ENCODE measurements at regions not wholly inside any gene's neighbourhood (a gene's known extent, or its start where the extent isn't known, plus 50 kb on each side); places are given as distances from the start of the nearest gene placed in this dataset.
A peak's percentile ranks its signal among the peaks of the same experiment; 100 is the strongest.

- Histone ChIP-seq H3K27me3 (no peaks in the 10 kb centered on the region), H3K36me3 (no peaks in the 10 kb centered on the region), H3K4me3 (ENCODE audit: low read depth, low read length) (no peak overlapping the region), H3K4me1 (no peaks in the 10 kb centered on the region; the same call in 1 of the 2 replicates), H3K9me3 (no peaks in the 10 kb centered on the region)
- TF ChIP-seq, protein P1, sequence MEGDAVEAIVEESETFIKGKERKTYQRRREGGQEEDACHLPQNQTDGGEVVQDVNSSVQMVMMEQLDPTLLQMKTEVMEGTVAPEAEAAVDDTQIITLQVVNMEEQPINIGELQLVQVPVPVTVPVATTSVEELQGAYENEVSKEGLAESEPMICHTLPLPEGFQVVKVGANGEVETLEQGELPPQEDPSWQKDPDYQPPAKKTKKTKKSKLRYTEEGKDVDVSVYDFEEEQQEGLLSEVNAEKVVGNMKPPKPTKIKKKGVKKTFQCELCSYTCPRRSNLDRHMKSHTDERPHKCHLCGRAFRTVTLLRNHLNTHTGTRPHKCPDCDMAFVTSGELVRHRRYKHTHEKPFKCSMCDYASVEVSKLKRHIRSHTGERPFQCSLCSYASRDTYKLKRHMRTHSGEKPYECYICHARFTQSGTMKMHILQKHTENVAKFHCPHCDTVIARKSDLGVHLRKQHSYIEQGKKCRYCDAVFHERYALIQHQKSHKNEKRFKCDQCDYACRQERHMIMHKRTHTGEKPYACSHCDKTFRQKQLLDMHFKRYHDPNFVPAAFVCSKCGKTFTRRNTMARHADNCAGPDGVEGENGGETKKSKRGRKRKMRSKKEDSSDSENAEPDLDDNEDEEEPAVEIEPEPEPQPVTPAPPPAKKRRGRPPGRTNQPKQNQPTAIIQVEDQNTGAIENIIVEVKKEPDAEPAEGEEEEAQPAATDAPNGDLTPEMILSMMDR (IDR thresholded peaks at IDR 0.05; ENCODE audit: low read depth, low read length): no peak
- DNase-seq: no peak
Observed at GRCh38 chr12:92573104-92573503, 129.7 kb upstream of the PLEKHG7 start.

DNA sequence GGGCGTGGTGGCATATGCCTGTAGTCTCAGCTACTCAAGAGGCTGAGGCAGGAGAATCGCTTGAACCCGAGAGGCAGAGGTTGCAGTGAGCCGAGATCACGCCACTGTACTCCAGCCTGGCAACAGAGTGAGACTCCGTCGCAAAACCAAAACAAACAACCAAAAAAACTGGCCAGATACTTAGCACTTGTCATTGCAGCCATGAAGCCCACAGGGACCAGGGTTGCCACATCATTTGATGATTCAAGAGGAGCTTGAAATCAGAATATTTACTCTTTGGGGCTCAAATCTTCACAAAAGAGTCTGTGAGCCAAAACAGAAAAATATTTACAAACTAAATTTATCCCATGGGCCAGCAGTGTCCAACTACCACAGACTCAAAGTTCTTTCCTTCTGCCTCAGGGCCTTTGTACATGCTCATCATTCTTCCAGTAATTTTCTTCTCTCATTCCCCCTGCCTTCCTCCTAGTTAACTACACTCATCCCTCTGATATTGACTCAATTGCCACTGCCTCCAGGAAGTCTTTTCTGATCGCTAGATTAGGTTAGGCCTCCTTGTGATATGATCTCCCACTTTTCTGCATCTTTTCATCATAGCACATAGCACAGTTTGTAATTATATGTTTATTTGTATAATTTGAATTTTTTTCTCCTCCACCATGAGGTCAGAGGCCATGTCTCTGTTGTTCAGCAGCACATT lies 130.8 kb upstream of the PLEKHG7 start:
- no peaks in the 10 kb centered on the region for H3K36me3 ChIP-seq
- H3K9me3 ChIP-seq: no peaks in the 10 kb centered on the region
- no peaks in the 10 kb centered on the region; the same call in 1 of the 2 replicates for H3K4me1 ChIP-seq
- H3K4me3 ChIP-seq (ENCODE audit: low read depth, low read length): no peak overlapping the region
- no peaks in the 10 kb centered on the region for H3K27me3 ChIP-seq
- DNase-seq: no peak
- TF ChIP-seq, protein P1 (IDR thresholded peaks at IDR 0.05; ENCODE audit: low read depth, low read length): no peak

- Histone ChIP-seq H3K9me3 (no peaks in the 10 kb centered on the region), H3K4me3 (ENCODE audit: low read depth, low read length) (no peak overlapping the region), H3K4me1 (no peaks in the 10 kb centered on the region; the same call in 1 of the 2 replicates), H3K27me3 (no peaks in the 10 kb centered on the region), H3K36me3 (no peaks in the 10 kb centered on the region)
- TF ChIP-seq, protein P1 (IDR thresholded peaks at IDR 0.05; ENCODE audit: low read depth, low read length): no peak
- DNase-seq: no peak
Observed at GRCh38 chr12:92571169-92571568, 131.6 kb upstream of the PLEKHG7 start.

DNA sequence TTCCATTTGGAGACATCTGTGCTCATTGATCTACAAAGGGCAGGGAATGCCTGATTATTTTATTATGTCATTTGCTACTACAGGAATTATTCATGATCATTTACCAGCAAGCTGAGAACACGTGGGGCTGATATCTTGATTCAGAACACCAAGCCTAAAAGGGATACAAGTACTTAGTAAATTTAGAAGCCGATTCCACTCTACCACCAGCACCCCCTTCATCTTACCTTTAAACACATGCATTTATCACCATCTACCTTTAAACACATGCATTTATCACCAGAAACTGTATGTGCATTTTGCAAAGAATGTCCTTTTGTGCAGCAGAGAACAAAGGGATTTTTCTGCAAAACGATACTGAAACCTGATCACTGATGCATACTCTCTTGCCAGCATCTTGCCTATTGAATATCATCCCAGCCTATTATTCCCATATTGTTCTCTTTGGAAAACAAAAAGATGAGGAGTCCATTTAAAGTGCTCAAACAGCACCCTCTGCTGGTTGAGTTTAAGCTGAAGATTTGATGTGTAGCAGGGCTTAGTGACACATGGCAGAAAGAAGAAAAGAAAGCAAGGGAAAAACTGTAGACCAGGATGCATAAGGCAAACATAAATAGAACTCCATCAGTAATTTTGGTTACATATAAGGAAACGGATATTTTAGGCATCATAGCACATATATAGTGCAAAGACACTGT lies 132.6 kb upstream of the PLEKHG7 start:
- DNase-seq: peak; percentile 68
- Histone ChIP-seq H3K27me3 (no peaks in the 10 kb centered on the region), H3K36me3 (no peaks in the 10 kb centered on the region), H3K4me1 (no peaks in the 10 kb centered on the region; the same call in 1 of the 2 replicates), H3K9me3 (no peaks in the 10 kb centered on the region), H3K4me3 (ENCODE audit: low read depth, low read length) (no peak overlapping the region)
- TF ChIP-seq, protein P1 (IDR thresholded peaks at IDR 0.05; ENCODE audit: low read depth, low read length): peak; percentile 78

DNA sequence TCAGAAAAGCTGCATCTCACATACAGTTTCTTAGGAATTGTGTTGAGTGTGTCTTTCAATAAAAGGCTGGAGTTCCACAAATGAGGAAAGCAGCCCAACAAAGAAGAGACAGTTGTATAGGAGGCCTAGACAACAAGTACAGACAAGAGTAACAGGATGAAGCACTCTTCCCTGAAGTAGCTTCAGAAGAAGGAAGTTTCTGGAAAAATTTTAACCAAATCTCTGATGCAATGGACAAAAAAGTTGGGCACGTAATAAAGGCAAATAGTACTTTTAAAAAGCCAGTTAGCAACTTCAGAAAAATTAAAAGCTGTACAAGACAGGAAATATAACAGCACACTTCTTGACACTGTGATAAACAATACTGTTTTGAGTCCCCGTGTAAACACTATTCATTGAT lies 134.1 kb upstream of the PLEKHG7 start:
- no peaks in the 10 kb centered on the region for H3K9me3 ChIP-seq
- TF ChIP-seq, protein P1 (IDR thresholded peaks at IDR 0.05; ENCODE audit: low read depth, low read length): no peak
- DNase-seq: no peak
- H3K36me3 ChIP-seq: no peaks in the 10 kb centered on the region
- H3K27me3 ChIP-seq: no peaks in the 10 kb centered on the region
- no peaks in the 10 kb centered on the region; the same call in 1 of the 2 replicates for H3K4me1 ChIP-seq
- no peak overlapping the region for H3K4me3 ChIP-seq (ENCODE audit: low read depth, low read length)

Data from BE2C (cell line).